ENCODE measurements at regions not wholly inside any gene's neighbourhood (a gene's known extent, or its start where the extent isn't known, plus 50 kb on each side); places are given as distances from the start of the nearest gene placed in this dataset.

- DNase-seq (ENCODE audit: low spot score): no peak
These were observed 255.8 kb downstream of the RHOU start for GRCh38 chr1:228990906-228991569.

GRCh38 chr1:228992044-228992443 lies 256.8 kb downstream of the RHOU start:
- no peak for DNase-seq (ENCODE audit: low spot score)

- DNase-seq (ENCODE audit: low spot score): no peak
These were observed 257.7 kb downstream of the RHOU start for GRCh38 chr1:228992907-228993535.

GRCh38 chr1:228994676-228995594 lies 259.7 kb downstream of the RHOU start:
- DNase-seq (ENCODE audit: low spot score): no peak

- DNase-seq (ENCODE audit: low spot score): no peak
These were observed 261.0 kb downstream of the RHOU start for GRCh38 chr1:228996281-228996680.

GRCh38 chr1:228997721-228998144 lies 262.5 kb downstream of the RHOU start:
- DNase-seq (ENCODE audit: low spot score): no peak

GRCh38 chr1:228998179-228998578 lies 262.9 kb downstream of the RHOU start:
- no peak for DNase-seq (ENCODE audit: low spot score)

- no peak for DNase-seq (ENCODE audit: low spot score)
These were observed 264.3 kb downstream of the RHOU start for GRCh38 chr1:228999446-229000170.

- no peak for DNase-seq (ENCODE audit: low spot score)
These were observed 264.9 kb downstream of the RHOU start for GRCh38 chr1:229000187-229000586.

- no peak for DNase-seq (ENCODE audit: low spot score)
These were observed 266.3 kb downstream of the RHOU start for GRCh38 chr1:229001467-229002011.

- DNase-seq (ENCODE audit: low spot score): no peak
These were observed 266.8 kb downstream of the RHOU start for GRCh38 chr1:229002037-229002436.

- no peak for DNase-seq (ENCODE audit: low spot score)
These were observed 267.2 kb downstream of the RHOU start for GRCh38 chr1:229002451-229002960.

- no peak for DNase-seq (ENCODE audit: low spot score)
These were observed 267.5 kb upstream of the RAB4A start for GRCh38 chr1:229003233-229004031.

GRCh38 chr1:229004066-229004833 lies 266.7 kb upstream of the RAB4A start:
- no peak for DNase-seq (ENCODE audit: low spot score)

GRCh38 chr1:229005097-229005496 lies 265.8 kb upstream of the RAB4A start:
- DNase-seq (ENCODE audit: low spot score): no peak

- DNase-seq (ENCODE audit: low spot score): no peak
These were observed 265.4 kb upstream of the RAB4A start for GRCh38 chr1:229005556-229005955.

- no peak for DNase-seq (ENCODE audit: low spot score)
These were observed 264.6 kb upstream of the RAB4A start for GRCh38 chr1:229006121-229006870.

GRCh38 chr1:229007167-229007566 lies 263.7 kb upstream of the RAB4A start:
- no peak for DNase-seq (ENCODE audit: low spot score)

- no peak for DNase-seq (ENCODE audit: low spot score)
These were observed 263.2 kb upstream of the RAB4A start for GRCh38 chr1:229007701-229008100.
